ENCODE measurements at regions not wholly inside any gene's neighbourhood (a gene's known extent, or its start where the extent isn't known, plus 50 kb on each side); places are given as distances from the start of the nearest gene placed in this dataset.

DNA sequence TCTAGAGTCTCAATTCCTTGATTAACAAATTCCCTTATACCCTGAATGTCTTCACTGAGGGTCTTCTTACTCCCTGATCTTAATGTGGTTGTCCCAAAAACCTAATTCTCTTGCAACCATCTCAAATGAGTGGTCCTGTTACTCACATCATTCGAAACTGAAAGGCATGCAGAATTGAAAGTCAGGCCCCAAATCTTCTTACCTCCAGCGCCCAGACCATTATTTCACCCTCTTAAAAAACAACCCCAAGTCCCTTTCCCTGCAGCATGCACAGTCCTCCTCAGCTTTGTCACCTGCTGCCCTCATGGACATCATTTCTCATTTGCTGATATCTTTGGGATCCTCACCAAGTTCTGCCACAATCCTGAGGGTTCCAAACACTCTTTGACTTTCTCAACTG is 230.1 kb downstream of the SEC16B start:
- Mint-ChIP-seq H3K9me3 (no peaks in the 10 kb centered on the region), H3K4me3 (no peak overlapping the region), H3K4me1 (no peaks in the 10 kb centered on the region), H3K27ac (ENCODE audit: unreplicated experiment) (no peak overlapping the region), H3K27me3 (ENCODE audit: low read depth) (no peaks in the 10 kb centered on the region), H3K36me3 (ENCODE audit: low read depth) (no peaks in the 10 kb centered on the region)
- no peak for DNase-seq (ENCODE audit: low read depth, low spot score)
- TF ChIP-seq, protein P1, sequence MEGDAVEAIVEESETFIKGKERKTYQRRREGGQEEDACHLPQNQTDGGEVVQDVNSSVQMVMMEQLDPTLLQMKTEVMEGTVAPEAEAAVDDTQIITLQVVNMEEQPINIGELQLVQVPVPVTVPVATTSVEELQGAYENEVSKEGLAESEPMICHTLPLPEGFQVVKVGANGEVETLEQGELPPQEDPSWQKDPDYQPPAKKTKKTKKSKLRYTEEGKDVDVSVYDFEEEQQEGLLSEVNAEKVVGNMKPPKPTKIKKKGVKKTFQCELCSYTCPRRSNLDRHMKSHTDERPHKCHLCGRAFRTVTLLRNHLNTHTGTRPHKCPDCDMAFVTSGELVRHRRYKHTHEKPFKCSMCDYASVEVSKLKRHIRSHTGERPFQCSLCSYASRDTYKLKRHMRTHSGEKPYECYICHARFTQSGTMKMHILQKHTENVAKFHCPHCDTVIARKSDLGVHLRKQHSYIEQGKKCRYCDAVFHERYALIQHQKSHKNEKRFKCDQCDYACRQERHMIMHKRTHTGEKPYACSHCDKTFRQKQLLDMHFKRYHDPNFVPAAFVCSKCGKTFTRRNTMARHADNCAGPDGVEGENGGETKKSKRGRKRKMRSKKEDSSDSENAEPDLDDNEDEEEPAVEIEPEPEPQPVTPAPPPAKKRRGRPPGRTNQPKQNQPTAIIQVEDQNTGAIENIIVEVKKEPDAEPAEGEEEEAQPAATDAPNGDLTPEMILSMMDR (conservative IDR thresholded peaks at IDR 0.05) = no peak

DNA sequence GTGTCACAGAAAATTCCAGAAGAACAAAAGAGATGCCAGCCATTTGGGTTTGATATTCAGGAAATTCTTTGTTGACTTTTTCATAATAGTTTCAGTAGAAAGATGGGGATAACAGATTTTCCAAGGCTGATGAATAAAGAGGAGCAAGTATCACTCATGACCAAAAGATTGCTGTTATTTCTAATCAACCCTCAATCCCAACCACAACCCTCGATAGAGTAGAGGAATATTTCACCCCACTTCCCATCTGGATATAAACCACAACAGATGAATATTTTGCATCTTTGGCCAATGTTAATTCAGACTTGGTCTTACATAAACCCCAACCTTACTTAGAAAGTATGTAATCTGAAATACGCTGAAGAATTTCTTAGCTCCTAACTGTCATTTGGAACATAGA is 232.4 kb downstream of the SEC16B start:
- no peak overlapping the region for H3K27ac Mint-ChIP-seq (ENCODE audit: unreplicated experiment)

DNA sequence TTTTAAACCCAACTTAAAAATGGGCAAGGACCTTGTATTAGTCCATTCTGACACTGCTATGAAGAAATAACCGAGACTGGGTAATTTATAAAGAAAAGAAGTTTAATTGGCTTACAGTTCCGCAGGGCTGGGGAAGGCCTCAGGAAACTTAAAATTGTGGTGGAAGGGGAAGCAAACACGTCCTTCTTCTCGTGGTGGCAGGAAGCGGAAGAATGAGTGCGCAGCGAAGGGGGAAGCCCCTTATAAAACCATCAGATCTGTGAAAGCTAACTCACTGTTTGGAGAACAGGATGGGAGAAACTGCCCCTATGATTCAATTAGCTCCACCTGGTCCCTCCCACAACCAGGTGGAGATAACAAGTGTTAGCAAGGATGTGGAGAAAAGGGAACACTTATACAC is 237.7 kb downstream of the SEC16B start:
- no peak for DNase-seq (ENCODE audit: low read depth, low spot score)
- H3K27me3 Mint-ChIP-seq (ENCODE audit: low read depth) = no peaks in the 10 kb centered on the region
- H3K4me3 Mint-ChIP-seq = no peak overlapping the region
- H3K4me1 Mint-ChIP-seq = no peaks in the 10 kb centered on the region
- TF ChIP-seq, protein P1 (conservative IDR thresholded peaks at IDR 0.05) = no peak
- H3K9me3 Mint-ChIP-seq = no peaks in the 10 kb centered on the region
- no peak overlapping the region for H3K27ac Mint-ChIP-seq (ENCODE audit: unreplicated experiment)
- no peaks in the 10 kb centered on the region for H3K36me3 Mint-ChIP-seq (ENCODE audit: low read depth)

More for the DNA sequence above, 232.4 kb downstream of the SEC16B start:
- H3K9me3 Mint-ChIP-seq = no peaks in the 10 kb centered on the region
- H3K27me3 Mint-ChIP-seq (ENCODE audit: low read depth) = no peaks in the 10 kb centered on the region
- H3K4me3 Mint-ChIP-seq = no peak overlapping the region
- no peaks in the 10 kb centered on the region for H3K36me3 Mint-ChIP-seq (ENCODE audit: low read depth)
- H3K4me1 Mint-ChIP-seq = no peaks in the 10 kb centered on the region
- TF ChIP-seq, protein P1 (conservative IDR thresholded peaks at IDR 0.05) = no peak
- DNase-seq (ENCODE audit: low read depth, low spot score) = no peak

DNA sequence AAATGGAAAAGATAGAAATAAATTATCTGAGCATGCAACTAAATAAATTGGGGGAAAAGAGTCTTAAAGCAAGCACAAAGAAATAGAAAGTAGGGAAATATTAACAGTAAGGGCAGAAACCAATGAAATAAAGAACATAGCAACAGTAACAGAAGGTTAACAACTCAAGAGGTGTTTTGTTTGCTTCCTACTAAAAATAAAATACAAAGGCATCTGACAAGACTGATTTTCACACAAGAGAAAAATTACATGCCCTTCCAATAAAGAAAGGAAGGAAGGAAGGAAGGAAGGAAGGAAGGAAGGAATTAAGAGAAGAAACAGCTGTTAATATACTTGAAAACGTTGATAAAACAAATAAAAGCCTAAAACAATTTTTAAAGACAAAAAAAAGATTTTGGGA is 240.2 kb downstream of the SEC16B start:
- no peaks in the 10 kb centered on the region for H3K4me1 Mint-ChIP-seq
- peaks cover 10% of the 10 kb centered on the region for H3K9me3 Mint-ChIP-seq
- H3K27ac Mint-ChIP-seq (ENCODE audit: unreplicated experiment) = no peak overlapping the region
- no peak for DNase-seq (ENCODE audit: low read depth, low spot score)
- peaks cover 2% of the 10 kb centered on the region for H3K36me3 Mint-ChIP-seq (ENCODE audit: low read depth)
- TF ChIP-seq, protein P1 (conservative IDR thresholded peaks at IDR 0.05) = no peak
- H3K27me3 Mint-ChIP-seq (ENCODE audit: low read depth) = no peaks in the 10 kb centered on the region
- H3K4me3 Mint-ChIP-seq = no peak overlapping the region

DNA sequence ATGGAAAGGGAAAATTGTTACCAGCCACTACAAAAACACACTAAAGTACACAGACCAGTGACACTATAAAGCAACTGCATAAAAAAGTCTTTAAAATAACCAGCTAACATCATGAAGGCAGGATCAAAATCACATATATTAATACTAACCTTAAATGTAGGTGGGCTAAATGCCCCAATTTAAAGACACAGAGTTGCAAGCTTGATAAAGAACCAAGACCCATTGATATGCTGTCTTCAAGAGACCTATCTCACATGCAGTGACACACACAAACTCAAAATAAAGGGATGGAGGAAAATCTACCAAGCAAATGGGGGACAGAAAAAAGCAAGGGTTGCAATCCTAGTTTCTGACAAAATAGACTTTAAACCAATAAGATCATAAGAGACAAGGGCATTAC is 246.3 kb downstream of the SEC16B start:
- Mint-ChIP-seq H3K27ac (ENCODE audit: unreplicated experiment) (no peak overlapping the region), H3K4me1 (no peaks in the 10 kb centered on the region), H3K36me3 (ENCODE audit: low read depth) (peaks cover 10% of the 10 kb centered on the region), H3K9me3 (peaks cover 26% of the 10 kb centered on the region), H3K27me3 (ENCODE audit: low read depth) (peaks cover 3% of the 10 kb centered on the region), H3K4me3 (no peak overlapping the region)
- TF ChIP-seq, protein P1 (conservative IDR thresholded peaks at IDR 0.05) = no peak
- no peak for DNase-seq (ENCODE audit: low read depth, low spot score)
